Naive B cell (primary cell): ENCODE measurements at regions not wholly inside any gene's neighbourhood (a gene's known extent, or its start where the extent isn't known, plus 50 kb on each side); places are given as distances from the start of the nearest gene placed in this dataset.
"Not testable (repeated sequence)": the region's sequence is repeated elsewhere in the genome, so short reads cannot be mapped to it uniquely, and the experiment has no call there.

ENCODE experiments used
- ATAC-seq, 2 donors: fragments of 150-1000 bp; cut with Tn5 transposase; 2 replicates each; pipeline ENCODE4 v1.10.0; 2021; ENCODE audit warnings: low read depth in 2 of 2, mild to moderate bottlenecking in 2 of 2, moderate library complexity in 2 of 2
- DNase-seq: peaks from one replicate; pipeline ENCODE4 v3.0.0; 2022
- H3K27ac Mint-ChIP-seq, 6 donors: one replicate each; pipeline ENCODE4 v1.8.0; 2020 to 2022; ENCODE audit warnings: mild to moderate bottlenecking in 6 of 6, mixed read lengths in 6 of 6, moderate library complexity in 5 of 6, inconsistent platforms in 2 of 6
- H3K27me3 Mint-ChIP-seq, 3 donors: one replicate each; pipeline ENCODE4 v1.8.0; 2021 to 2022; ENCODE audit warnings: mixed read lengths in 3 of 3, mild to moderate bottlenecking in 1 of 3
- H3K36me3 Mint-ChIP-seq, 2 donors: one replicate each; pipeline ENCODE4 v1.8.0; 2020 to 2022; ENCODE audit warnings: mixed read lengths in 2 of 2, inconsistent platforms in 1 of 2, mild to moderate bottlenecking in 1 of 2
- H3K4me1 Mint-ChIP-seq, 3 donors: one replicate each; pipeline ENCODE4 v1.8.0; 2020 to 2022; ENCODE audit warnings: mixed read lengths in 3 of 3, inconsistent platforms in 1 of 3, mild to moderate bottlenecking in 1 of 3, moderate library complexity in 1 of 3
- H3K4me3 Mint-ChIP-seq, 8 donors: one replicate each; pipeline ENCODE4 v1.8.0; 2020 to 2022; ENCODE audit warnings: mild to moderate bottlenecking in 8 of 8, mixed read lengths in 8 of 8, moderate library complexity in 8 of 8, inconsistent platforms in 2 of 8
- H3K9me3 Mint-ChIP-seq, 7 donors: one replicate each; pipeline ENCODE4 v1.8.0; 2020 to 2022; ENCODE audit warnings: mixed read lengths in 7 of 7, mild to moderate bottlenecking in 5 of 7, inconsistent platforms in 2 of 7, moderate library complexity in 1 of 7

DNA sequence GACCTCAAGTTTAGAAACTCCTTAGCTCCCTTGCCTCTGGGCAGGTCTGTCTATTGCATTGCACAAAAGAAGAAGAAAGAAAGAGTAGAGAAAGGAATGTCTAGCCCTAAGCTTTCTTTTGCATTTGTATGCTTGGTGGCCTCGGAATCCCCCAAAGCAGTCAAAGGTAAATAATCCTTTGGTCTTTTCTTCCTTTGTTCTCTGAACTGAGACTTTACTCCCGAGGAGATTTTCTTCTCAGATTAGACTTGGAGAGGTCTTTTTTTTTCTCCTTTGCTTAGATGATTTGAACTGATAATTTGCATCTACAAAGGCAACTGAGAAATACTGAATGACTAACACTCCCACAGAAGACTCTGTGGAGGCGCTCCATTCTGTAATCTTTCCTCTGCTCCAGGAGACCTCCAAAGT lies 93.2 kb downstream of the AKR1D1 start:
- Mint-ChIP-seq H3K27me3 (peaks cover 7 to 15% (median 8%) of the 10 kb centered on the region in 3 donors), H3K4me3 (no peak overlapping the region), H3K4me1 (peaks cover 0 to 6% (median 0%) of the 10 kb centered on the region in 3 donors), H3K9me3 (peaks cover 6 to 28% (median 17%) of the 10 kb centered on the region in 7 donors), H3K27ac (no peak overlapping the region), H3K36me3 (peaks cover 10 to 16% of the 10 kb centered on the region in 2 donors)
- DNase-seq (no peak), ATAC-seq (no peak)

DNA sequence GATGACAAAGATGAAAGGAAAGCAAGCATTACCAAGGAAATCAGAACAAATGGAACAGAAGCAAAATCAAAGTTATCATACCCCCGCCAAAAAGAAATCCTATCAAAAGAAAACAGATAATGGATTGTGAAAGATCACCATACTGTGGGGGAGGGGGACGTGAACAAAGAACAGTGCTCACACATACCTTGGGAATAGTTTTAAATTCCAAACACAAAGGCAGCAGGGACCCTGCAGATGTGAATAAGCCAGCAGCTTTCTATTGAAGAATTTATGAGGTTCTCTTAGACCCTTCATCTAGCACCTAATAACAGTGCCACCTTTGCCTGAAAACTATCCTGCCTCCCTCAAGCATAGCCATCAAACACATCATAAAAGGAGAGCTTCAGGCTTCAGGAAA lies 94.0 kb downstream of the AKR1D1 start:
- ATAC-seq: no peak
- DNase-seq: no peak
- H3K27ac Mint-ChIP-seq: no peak overlapping the region
- no peak overlapping the region for H3K4me3 Mint-ChIP-seq
- peaks cover 0 to 6% (median 0%) of the 10 kb centered on the region in 3 donors for H3K4me1 Mint-ChIP-seq
- peaks cover 7 to 16% (median 16%) of the 10 kb centered on the region in 3 donors for H3K27me3 Mint-ChIP-seq
- H3K36me3 Mint-ChIP-seq: peaks cover 4 to 14% of the 10 kb centered on the region in 2 donors
- peaks cover 9 to 27% (median 13%) of the 10 kb centered on the region in 7 donors for H3K9me3 Mint-ChIP-seq

DNA sequence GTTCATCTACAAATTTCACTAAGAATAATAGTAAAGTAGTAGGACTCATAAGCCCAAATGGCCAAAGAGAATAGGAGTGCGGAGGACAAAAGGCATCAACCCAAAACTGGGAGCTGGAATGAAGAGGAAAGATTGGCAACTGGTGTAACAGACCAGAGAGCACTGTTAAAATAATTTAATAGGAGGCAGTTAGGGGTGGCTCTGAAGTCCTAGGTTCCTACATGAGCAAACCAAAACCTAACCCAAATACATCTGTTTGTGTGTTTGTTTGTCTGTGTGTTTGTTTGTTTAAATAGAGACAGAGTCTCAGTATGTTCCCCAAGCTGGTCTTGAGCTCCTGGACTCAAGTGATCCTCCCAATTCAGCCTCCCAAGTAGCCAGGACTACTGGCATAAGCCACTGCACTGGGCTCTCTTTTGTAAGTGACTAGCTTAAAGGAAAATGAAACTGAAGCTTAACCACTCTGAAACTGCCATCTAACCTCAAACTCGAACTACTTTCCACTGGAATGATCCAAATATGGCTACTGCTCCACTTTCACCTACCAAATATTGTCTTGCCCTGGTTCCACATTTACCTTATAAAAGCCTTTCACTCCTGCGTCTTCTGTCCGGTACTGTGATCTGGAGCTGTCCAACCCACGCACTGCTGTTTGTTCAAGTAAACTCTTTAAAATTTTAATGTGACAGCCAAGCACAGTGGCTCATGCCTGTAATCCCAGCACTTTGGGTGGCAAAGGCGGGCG lies 94.9 kb downstream of the AKR1D1 start:
- Mint-ChIP-seq H3K27ac (no peak overlapping the region), H3K27me3 (peaks cover 7 to 19% (median 16%) of the 10 kb centered on the region in 3 donors), H3K9me3 (peaks cover 9 to 22% (median 10%) of the 10 kb centered on the region in 7 donors), H3K4me3 (peak overlapping the region in 1 of 8 donors; percentile 26), H3K36me3 (peaks cover 4 to 13% of the 10 kb centered on the region in 2 donors), H3K4me1 (peaks cover 0 to 6% (median 0%) of the 10 kb centered on the region in 3 donors)
- ATAC-seq: no peak
- DNase-seq: no peak

DNA sequence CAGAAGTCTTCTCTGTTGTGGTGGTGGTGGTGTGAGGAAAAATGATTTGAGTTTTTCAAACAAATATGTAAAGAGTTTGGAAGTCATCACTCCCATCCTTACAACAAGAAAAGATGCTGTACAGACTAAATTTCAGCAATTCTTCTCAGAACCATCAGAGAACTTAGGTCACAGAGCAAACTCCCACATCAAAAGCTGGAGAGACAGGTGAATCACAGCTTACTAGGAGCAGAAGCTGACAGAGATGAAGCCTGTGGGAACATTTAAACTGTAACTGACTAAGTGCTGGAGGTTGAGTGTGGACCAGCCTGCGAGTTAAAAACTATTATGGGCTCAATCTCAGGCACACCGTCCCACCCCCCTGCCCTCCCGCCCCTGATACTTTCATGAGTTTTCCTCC lies 97.3 kb downstream of the AKR1D1 start:
- DNase-seq (no peak), ATAC-seq (no peak)
- Mint-ChIP-seq H3K4me1 (peaks cover 0 to 6% (median 0%) of the 10 kb centered on the region in 3 donors), H3K36me3 (peaks cover 4 to 13% of the 10 kb centered on the region in 2 donors), H3K27ac (no peak overlapping the region), H3K27me3 (peaks cover 3 to 26% (median 23%) of the 10 kb centered on the region in 3 donors), H3K9me3 (peaks cover 8 to 22% (median 12%) of the 10 kb centered on the region in 7 donors), H3K4me3 (no peak overlapping the region)

DNA sequence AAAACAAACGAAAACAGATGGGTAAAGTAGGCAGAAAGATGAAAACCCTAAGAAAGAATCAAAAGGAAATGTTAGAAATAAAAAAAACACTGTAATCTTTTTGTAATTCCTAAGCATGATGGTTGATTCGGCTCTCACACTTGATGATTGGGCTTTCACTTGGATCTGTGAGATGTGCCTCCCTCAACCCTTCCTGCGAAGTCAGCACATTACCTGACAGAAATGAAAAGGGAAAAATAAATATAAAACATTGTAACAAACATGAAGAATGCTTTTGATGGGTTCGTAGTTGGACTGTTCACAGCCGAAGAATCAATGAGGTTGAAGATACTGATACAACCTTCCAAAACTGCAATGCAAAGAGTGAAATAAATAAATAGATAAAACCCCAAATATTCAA lies 99.8 kb downstream of the AKR1D1 start:
- H3K36me3 Mint-ChIP-seq: peaks cover 4 to 13% of the 10 kb centered on the region in 2 donors
- H3K27me3 Mint-ChIP-seq: peaks cover 0 to 26% (median 23%) of the 10 kb centered on the region in 3 donors
- ATAC-seq: no peak

DNA sequence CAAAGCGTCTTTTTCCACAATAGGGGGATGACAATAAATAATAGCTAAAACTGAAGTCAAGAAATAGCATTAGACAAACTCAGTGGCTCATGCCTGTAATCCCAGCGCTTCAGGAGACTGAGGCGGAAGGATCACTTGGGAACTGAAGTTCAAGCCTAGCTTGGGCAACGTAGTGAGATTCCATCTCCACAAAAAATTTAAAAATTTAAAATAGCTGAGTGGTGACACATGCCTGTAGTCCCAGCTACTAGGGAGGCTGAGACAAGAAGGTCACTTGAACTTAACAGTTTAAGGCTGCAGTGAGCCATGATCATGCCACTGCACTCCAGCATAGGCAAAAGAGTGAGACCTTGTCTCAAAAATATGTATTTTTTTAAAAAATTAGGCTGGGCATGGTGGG lies 107.9 kb downstream of the AKR1D1 start:
- ATAC-seq: no peak
- H3K4me3 Mint-ChIP-seq: no peak overlapping the region
- peaks cover 0 to 8% of the 10 kb centered on the region in 2 donors for H3K36me3 Mint-ChIP-seq
- DNase-seq: no peak
- H3K9me3 Mint-ChIP-seq: peaks cover 7 to 24% (median 13%) of the 10 kb centered on the region in 7 donors
- H3K27ac Mint-ChIP-seq: no peak overlapping the region
- peaks cover 0 to 10% (median 8%) of the 10 kb centered on the region in 3 donors for H3K27me3 Mint-ChIP-seq
- no peaks in the 10 kb centered on the region for H3K4me1 Mint-ChIP-seq

More for the DNA sequence above, 99.8 kb downstream of the AKR1D1 start:
- no peak for DNase-seq
- peaks cover 0 to 5% (median 0%) of the 10 kb centered on the region in 3 donors for H3K4me1 Mint-ChIP-seq
- H3K4me3 Mint-ChIP-seq: no peak overlapping the region
- H3K27ac Mint-ChIP-seq: no peak overlapping the region
- peaks cover 8 to 22% (median 12%) of the 10 kb centered on the region in 7 donors for H3K9me3 Mint-ChIP-seq

DNA sequence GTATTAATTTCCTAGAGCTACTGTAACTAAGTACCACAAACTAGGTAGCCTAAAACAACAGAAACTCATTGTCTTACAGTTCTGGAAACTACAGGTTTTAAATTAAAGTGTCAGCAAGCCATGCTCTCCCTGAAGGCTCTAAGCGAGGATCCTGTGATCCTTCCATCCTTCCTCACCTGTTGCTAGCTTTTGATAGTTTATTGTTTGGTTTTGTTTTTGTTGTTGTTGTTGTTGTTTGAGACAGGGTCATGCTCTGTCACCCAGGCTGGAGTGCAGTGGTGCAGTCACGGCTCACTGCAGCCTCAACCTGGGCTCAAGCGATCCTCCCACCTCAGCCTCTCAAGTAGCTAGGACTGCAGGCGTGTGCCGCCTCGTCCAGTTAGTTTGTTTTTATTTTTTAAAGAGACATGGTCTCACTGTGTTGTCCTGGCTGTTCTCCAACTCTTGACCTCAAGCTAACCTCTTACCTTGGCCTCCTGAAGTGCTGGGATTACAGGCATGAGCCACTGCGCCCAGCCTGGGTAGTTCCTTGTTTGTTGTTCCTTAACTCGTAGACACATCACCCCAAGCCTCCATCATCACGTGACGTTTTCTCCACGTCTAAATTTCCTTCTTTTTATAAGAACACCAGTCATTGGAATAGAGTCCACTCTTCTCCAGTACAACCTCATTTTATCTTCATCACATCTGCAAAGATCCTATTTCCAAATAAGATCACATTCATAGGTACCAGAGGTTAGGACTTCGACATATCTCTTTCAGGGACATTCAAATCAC lies 109.1 kb downstream of the AKR1D1 start:
- Mint-ChIP-seq H3K27ac (no peak overlapping the region), H3K27me3 (peaks cover 0 to 10% (median 8%) of the 10 kb centered on the region in 3 donors), H3K4me1 (no peaks in the 10 kb centered on the region), H3K36me3 (peaks cover 0 to 8% of the 10 kb centered on the region in 2 donors), H3K9me3 (peaks cover 7 to 25% (median 13%) of the 10 kb centered on the region in 7 donors), H3K4me3 (no peak overlapping the region)
- DNase-seq (no peak), ATAC-seq (no peak)

DNA sequence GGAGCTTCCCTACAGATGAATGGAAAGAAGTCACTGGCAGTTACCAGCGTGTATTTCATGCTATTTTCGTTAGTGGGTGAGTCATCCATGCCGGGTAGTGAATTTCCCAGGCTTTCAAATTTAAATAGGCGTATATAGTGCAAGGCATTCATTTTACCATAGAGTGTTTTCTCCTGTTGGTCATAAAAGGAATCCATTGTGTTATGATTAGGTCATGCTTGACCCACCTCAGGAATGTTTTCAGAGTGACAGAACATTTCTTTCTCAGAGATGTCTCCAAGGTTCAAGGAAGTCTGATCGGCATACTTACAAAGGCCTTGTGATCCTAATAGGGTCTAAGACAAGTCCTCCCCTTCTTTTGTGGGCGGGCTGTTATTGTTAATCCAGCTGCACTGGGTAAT lies 110.7 kb downstream of the AKR1D1 start:
- Mint-ChIP-seq H3K9me3 (peaks cover 7 to 28% (median 13%) of the 10 kb centered on the region in 7 donors), H3K4me1 (no peaks in the 10 kb centered on the region), H3K36me3 (peaks cover 0 to 8% of the 10 kb centered on the region in 2 donors), H3K27ac (no peak overlapping the region), H3K4me3 (no peak overlapping the region), H3K27me3 (peaks cover 0 to 16% (median 8%) of the 10 kb centered on the region in 3 donors)
- DNase-seq (no peak), ATAC-seq (no peak)

DNA sequence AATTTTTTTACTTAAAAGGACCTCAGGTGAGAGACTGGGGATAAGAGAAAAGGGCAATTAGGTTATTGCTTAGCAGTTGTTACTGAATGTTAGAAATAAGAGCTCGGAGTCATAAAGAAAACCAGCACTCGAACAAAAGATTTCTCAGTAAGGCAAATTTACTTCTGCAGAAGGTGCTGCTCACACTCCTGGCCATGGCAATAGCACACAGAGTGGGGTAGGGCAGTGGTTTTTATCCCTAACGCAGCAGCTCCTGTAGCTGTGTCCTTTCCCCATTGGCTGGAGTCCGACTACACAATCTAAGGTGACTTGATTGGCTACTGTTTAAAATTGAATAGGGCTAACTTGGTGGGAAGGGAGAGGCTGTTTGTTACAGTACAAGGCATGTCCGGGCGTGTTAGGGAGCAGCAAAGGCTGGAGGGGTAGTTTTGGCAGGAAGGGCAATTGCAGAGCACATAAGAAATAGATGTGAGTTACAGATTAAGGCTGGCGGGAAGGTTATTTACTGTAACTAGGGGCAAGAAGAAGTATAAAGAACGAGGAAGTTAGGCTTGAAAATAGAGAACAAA lies 112.1 kb downstream of the AKR1D1 start:
- peaks cover 0 to 16% (median 0%) of the 10 kb centered on the region in 3 donors for H3K27me3 Mint-ChIP-seq
- H3K4me1 Mint-ChIP-seq: no peaks in the 10 kb centered on the region
- no peak for DNase-seq
- ATAC-seq: no peak
- peak overlapping the region in 1 of 6 donors; percentile 25 for H3K27ac Mint-ChIP-seq
- peaks cover 0 to 8% of the 10 kb centered on the region in 2 donors for H3K36me3 Mint-ChIP-seq
- H3K4me3 Mint-ChIP-seq: no peak overlapping the region
- H3K9me3 Mint-ChIP-seq: peaks cover 5 to 28% (median 13%) of the 10 kb centered on the region in 7 donors

DNA sequence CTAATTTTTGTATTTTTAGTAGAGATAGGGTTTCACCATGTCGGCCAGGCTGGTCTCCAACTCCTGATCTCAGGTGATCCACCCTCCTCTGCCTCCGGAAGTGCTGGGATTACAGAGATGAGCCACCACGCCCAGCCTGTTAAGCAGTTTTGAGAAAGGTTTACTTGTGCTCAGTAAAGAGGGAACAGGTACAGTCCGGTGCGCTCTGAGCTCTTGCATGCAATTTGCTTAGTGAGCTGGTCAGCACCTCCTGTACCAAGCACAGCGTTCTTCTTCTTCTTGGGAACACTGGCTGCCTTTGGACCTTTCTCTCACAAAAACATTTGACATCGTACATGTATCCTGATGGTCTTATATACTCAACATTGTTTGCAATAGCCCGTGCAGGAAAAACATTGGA lies 118.3 kb downstream of the AKR1D1 start:
- Mint-ChIP-seq H3K4me3 (no peak overlapping the region), H3K4me1 (no peaks in the 10 kb centered on the region), H3K27me3 (peaks cover 0 to 10% (median 5%) of the 10 kb centered on the region in 3 donors), H3K27ac (no peak overlapping the region), H3K9me3 (peaks cover 0 to 7% (median 0%) of the 10 kb centered on the region in 7 donors), H3K36me3 (no peaks in the 10 kb centered on the region)
- ATAC-seq (no peak), DNase-seq (no peak)

DNA sequence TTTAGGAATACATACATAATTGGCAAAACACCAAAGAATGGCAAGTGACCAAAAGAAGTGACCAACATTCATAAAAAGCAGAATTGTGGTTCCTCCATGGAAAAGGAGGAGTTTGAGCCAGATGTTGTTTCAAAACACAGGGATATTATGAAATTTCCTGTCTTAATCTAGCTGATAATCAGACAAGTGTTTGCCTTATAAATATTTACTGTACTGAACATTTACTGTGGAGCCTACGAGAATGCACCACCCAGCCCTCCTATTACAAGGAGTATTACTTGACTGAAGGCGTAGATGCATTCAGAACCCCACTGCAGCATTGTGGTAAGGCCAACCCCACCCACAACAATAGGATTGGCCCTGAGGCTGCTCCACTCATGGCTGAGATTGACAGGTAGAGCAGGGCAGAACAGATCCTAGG lies 118.9 kb downstream of the AKR1D1 start:
- DNase-seq: no peak
- Mint-ChIP-seq H3K4me1 (no peaks in the 10 kb centered on the region), H3K27ac (no peak overlapping the region), H3K9me3 (peaks cover 0 to 7% (median 0%) of the 10 kb centered on the region in 7 donors), H3K27me3 (peaks cover 0 to 10% (median 5%) of the 10 kb centered on the region in 3 donors), H3K4me3 (no peak overlapping the region), H3K36me3 (no peaks in the 10 kb centered on the region)
- ATAC-seq: no peak

DNA sequence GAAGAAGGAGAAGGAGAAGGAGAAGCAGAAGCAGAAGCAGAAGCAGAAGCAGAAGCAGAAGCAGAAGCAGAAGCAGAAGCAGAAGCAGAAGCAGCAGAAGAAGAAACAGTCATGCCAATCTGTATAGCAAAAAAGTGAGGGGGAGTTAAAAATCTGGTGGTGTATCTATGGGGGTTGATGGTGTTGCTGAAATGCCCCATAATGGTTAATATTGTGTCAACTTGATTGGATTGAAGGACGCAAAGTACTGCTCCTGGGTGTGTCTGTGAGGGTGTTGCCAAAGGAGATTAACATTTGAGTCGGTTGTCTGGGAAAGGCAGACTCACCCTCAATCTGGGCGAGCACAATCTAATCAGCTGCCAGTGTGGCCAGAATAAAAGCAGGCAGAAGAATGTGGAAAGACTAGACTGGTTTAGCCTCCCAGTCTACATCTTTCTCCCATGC lies 120.3 kb downstream of the AKR1D1 start:
- H3K27ac Mint-ChIP-seq, H3K9me3 Mint-ChIP-seq, ATAC-seq, H3K4me1 Mint-ChIP-seq, H3K36me3 Mint-ChIP-seq, H3K4me3 Mint-ChIP-seq, DNase-seq: not testable (repeated sequence)
- peaks cover 0 to 10% (median 0%) of the 10 kb centered on the region in 3 donors for H3K27me3 Mint-ChIP-seq
